ENCODE measurements at regions not wholly inside any gene's neighbourhood (a gene's known extent, or its start where the extent isn't known, plus 50 kb on each side); places are given as distances from the start of the nearest gene placed in this dataset.

- DNase-seq = no peak
Observed at GRCh38 chr12:63090716-63091115, 60.3 kb downstream of the AVPR1A start.

GRCh38 chr12:63086149-63086915 lies 64.7 kb downstream of the AVPR1A start:
- DNase-seq = no peak

GRCh38 chr12:63085120-63085519 lies 65.9 kb downstream of the AVPR1A start:
- no peak for DNase-seq

GRCh38 chr12:63084501-63084900 lies 66.5 kb downstream of the AVPR1A start:
- no peak for DNase-seq

GRCh38 chr12:63083046-63083445 lies 68.0 kb downstream of the AVPR1A start:
- DNase-seq = no peak

GRCh38 chr12:63079791-63080502 lies 71.1 kb downstream of the AVPR1A start:
- DNase-seq = no peak

- no peak for DNase-seq
Observed at GRCh38 chr12:63078906-63079305, 72.1 kb downstream of the AVPR1A start.

- no peak for DNase-seq
Observed at GRCh38 chr12:63075376-63076060, 75.5 kb downstream of the AVPR1A start.

GRCh38 chr12:63070709-63071108 lies 80.3 kb downstream of the AVPR1A start:
- no peak for DNase-seq

GRCh38 chr12:63069860-63070617 lies 81.0 kb downstream of the AVPR1A start:
- DNase-seq = no peak

- DNase-seq = no peak
Observed at GRCh38 chr12:63068857-63069442, 82.1 kb downstream of the AVPR1A start.

GRCh38 chr12:63066782-63067181 lies 84.2 kb downstream of the AVPR1A start:
- no peak for DNase-seq

GRCh38 chr12:63066136-63066535 lies 84.9 kb downstream of the AVPR1A start:
- DNase-seq = no peak

GRCh38 chr12:63064080-63064479 lies 86.9 kb downstream of the AVPR1A start:
- DNase-seq = no peak

GRCh38 chr12:63056649-63057048 lies 94.4 kb downstream of the AVPR1A start:
- no peak for DNase-seq

GRCh38 chr12:63052696-63053095 lies 98.3 kb downstream of the AVPR1A start:
- DNase-seq = no peak

GRCh38 chr12:63047146-63047545 lies 103.9 kb downstream of the AVPR1A start:
- no peak for DNase-seq

GRCh38 chr12:63045020-63045860 lies 105.8 kb downstream of the AVPR1A start:
- DNase-seq = no peak

- DNase-seq = no peak
Observed at GRCh38 chr12:63042646-63043045, 107.7 kb upstream of the PPM1H start.

GRCh38 chr12:63041601-63042000 lies 106.7 kb upstream of the PPM1H start:
- DNase-seq = no peak

GRCh38 chr12:63040526-63041220 lies 105.7 kb upstream of the PPM1H start:
- DNase-seq = no peak
